Esophagus squamous epithelium (tissue), 4 donors: ENCODE measurements at regions not wholly inside any gene's neighbourhood (a gene's known extent, or its start where the extent isn't known, plus 50 kb on each side); places are given as distances from the start of the nearest gene placed in this dataset.

ENCODE experiments used
- POLR2A ChIP-seq, 4 donors: fragments of 450-650 bp; IDR thresholded peaks; one replicate each; pipeline ENCODE4 v1.6.1; 2017; ENCODE audit warnings: antibody characterized with exemption in 4 of 4, mild to moderate bottlenecking in 4 of 4, moderate library complexity in 3 of 4
- TF ChIP-seq, protein P1 (sequence below), 6 experiments: fragments of 450-650 bp in 4 of 6; fragments of 200-600 bp in 2 of 6; sonication (generic) in 2 of 6; IDR thresholded peaks; one replicate each; pipeline ENCODE4 v1.5.1; 2016 to 2019; ENCODE audit warnings: antibody characterized with exemption in 6 of 6, mild to moderate bottlenecking in 4 of 6, moderate library complexity in 4 of 6

DNA sequence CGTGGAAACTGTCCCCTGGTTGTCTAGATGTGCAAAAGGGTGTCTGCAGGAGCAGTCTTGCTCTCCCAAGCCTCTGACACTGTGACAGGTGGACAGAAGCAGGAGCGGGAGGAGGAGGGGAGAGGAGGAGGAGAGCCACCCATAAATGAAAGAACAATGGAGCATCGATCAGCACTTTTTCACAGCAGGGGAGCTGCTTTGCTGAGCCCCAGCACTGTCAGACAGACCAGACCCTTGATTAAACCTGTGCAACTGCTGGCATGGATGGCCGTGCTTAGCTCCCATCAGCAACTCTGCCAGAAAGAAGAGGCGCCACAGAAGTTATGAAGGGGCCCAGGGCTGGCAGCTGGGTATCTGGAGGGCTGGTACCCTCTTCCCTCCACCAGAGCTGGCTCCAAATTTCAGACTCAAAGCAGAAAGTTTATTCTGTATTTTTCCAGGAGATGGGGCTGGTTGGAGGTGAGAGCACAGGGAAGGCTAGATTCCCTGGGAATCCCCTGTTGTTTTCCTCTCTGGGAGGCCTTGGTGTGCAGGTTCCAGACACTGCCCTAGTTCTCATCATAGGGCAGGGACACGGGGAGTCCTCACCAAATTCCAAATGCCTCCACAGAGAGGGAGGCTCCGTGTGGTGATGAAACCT is 1192.2 kb downstream of the UQCRFS1 start:
- TF ChIP-seq, protein P1, sequence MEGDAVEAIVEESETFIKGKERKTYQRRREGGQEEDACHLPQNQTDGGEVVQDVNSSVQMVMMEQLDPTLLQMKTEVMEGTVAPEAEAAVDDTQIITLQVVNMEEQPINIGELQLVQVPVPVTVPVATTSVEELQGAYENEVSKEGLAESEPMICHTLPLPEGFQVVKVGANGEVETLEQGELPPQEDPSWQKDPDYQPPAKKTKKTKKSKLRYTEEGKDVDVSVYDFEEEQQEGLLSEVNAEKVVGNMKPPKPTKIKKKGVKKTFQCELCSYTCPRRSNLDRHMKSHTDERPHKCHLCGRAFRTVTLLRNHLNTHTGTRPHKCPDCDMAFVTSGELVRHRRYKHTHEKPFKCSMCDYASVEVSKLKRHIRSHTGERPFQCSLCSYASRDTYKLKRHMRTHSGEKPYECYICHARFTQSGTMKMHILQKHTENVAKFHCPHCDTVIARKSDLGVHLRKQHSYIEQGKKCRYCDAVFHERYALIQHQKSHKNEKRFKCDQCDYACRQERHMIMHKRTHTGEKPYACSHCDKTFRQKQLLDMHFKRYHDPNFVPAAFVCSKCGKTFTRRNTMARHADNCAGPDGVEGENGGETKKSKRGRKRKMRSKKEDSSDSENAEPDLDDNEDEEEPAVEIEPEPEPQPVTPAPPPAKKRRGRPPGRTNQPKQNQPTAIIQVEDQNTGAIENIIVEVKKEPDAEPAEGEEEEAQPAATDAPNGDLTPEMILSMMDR (IDR thresholded peaks at IDR 0.05), result no peak
- no peak for TF ChIP-seq POLR2A (IDR thresholded peaks at IDR 0.05)
